NCI-H2029 treated with DMSO at 0.1 percent for 48 hours (cell line): ENCODE measurements at regions not wholly inside any gene's neighbourhood (a gene's known extent, or its start where the extent isn't known, plus 50 kb on each side); places are given as distances from the start of the nearest gene placed in this dataset.
"Not testable (repeated sequence)": the region's sequence is repeated elsewhere in the genome, so short reads cannot be mapped to it uniquely, and the experiment has no call there.

Source experiments
- DNase-seq: peaks from one replicate; lab custom pipeline; 2025; lab: John Stamatoyannopoulos, UW

GRCh38 chr1:119253366-119253765, 112.9 kb upstream of the WARS2 start:
- DNase-seq, result no peak

- DNase-seq, result peak; percentile 11
Observed at GRCh38 chr1:119254067-119254720, 113.7 kb upstream of the WARS2 start.

- DNase-seq, result not testable (repeated sequence)
Observed at GRCh38 chr1:119256089-119256488, 112.5 kb upstream of the HAO2 start.

- no peak for DNase-seq
Observed at GRCh38 chr1:119260506-119260905, 108.1 kb upstream of the HAO2 start.

GRCh38 chr1:119266386-119266785, 102.2 kb upstream of the HAO2 start:
- DNase-seq, result no peak

- DNase-seq, result no peak
Observed at GRCh38 chr1:119266858-119267257, 101.7 kb upstream of the HAO2 start.

GRCh38 chr1:119267288-119267687, 101.3 kb upstream of the HAO2 start:
- DNase-seq, result not testable (repeated sequence)

- DNase-seq, result no peak
Observed at GRCh38 chr1:119268879-119269278, 99.7 kb upstream of the HAO2 start.

GRCh38 chr1:119275145-119276134, 93.1 kb upstream of the HAO2 start:
- DNase-seq, result peak; percentile 49

- no peak for DNase-seq
Observed at GRCh38 chr1:119276558-119276957, 92.0 kb upstream of the HAO2 start.

- DNase-seq, result no peak
Observed at GRCh38 chr1:119279456-119280381, 88.9 kb upstream of the HAO2 start.

GRCh38 chr1:119285482-119285881, 83.1 kb upstream of the HAO2 start:
- DNase-seq, result no peak

- DNase-seq, result peak; percentile 3
Observed at GRCh38 chr1:119286587-119287181, 81.9 kb upstream of the HAO2 start.

- DNase-seq, result no peak
Observed at GRCh38 chr1:119288751-119289150, 79.8 kb upstream of the HAO2 start.

GRCh38 chr1:119290297-119290696, 78.3 kb upstream of the HAO2 start:
- no peak for DNase-seq

GRCh38 chr1:119291611-119292206, 76.9 kb upstream of the HAO2 start:
- DNase-seq, result no peak

GRCh38 chr1:119293797-119294196, 74.8 kb upstream of the HAO2 start:
- no peak for DNase-seq

- no peak for DNase-seq
Observed at GRCh38 chr1:119294199-119294598, 74.4 kb upstream of the HAO2 start.

- DNase-seq, result no peak
Observed at GRCh38 chr1:119294722-119295121, 73.9 kb upstream of the HAO2 start.

GRCh38 chr1:119298687-119299303, 69.8 kb upstream of the HAO2 start:
- peak; percentile 37 for DNase-seq

GRCh38 chr1:119302011-119302410, 66.6 kb upstream of the HAO2 start:
- no peak for DNase-seq
